Thyroid gland (tissue), 4 donors: ENCODE measurements at regions not wholly inside any gene's neighbourhood (a gene's known extent, or its start where the extent isn't known, plus 50 kb on each side); places are given as distances from the start of the nearest gene placed in this dataset.

ENCODE experiments used
- POLR2A ChIP-seq, 2 donors: fragments of 450-650 bp; IDR thresholded peaks; one replicate each; pipeline ENCODE4 v1.6.1; 2017; ENCODE audit warnings: antibody characterized with exemption in 2 of 2, mild to moderate bottlenecking in 2 of 2, moderate library complexity in 1 of 2
- TF ChIP-seq, protein P1 (sequence below), 6 experiments: fragments of 200-600 bp in 3 of 6; fragments of 450-650 bp in 3 of 6; sonication (generic) in 3 of 6; IDR thresholded peaks; one replicate each; pipeline ENCODE4 v1.5.1; 2016 to 2019; ENCODE audit warnings: antibody characterized with exemption in 6 of 6, mild to moderate bottlenecking in 2 of 6, inconsistent platforms in 1 of 6, moderate library complexity in 1 of 6

DNA sequence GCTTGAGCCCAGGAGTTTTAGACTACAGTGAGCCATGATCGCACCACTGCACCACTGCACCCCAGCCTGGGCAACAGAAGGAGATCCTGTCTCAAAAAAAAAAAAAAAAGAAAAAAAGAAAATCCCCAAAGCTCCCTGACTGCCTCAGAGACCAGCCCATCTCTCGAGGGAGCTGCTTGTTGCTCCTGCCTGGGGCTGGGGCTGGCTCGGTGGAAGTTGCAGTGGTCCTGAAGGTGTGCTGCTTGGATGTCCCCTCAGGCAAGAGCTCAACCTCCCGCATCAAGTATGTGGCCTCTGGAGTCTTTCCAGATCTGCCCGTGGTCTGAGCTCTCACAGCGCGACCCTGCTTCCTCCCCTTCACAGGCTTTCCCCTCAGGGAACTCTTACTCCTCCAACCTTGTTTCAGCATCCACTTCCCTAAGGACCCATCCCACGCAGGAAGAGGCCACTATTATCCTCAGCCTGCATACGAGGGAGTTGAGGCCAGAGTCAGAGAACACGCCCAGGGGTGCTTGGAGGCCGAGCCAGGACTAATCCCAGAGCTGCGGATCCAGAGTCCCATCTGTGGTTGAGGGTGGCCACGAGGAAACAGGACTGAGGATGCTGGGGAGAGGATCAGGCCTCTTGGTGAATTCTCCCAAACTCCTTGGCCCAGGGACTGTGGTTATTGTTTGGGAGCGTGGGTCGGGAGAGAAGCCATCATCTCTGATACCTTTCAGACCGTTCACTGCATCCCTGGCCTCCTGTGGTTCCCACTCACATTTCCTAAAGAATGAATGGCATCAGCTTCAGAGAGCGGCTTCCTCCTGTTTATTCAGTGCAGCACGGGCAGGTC, 624.6 kb downstream of the AACS start:
- no peak for TF ChIP-seq POLR2A (IDR thresholded peaks at IDR 0.05)
- TF ChIP-seq, protein P1, sequence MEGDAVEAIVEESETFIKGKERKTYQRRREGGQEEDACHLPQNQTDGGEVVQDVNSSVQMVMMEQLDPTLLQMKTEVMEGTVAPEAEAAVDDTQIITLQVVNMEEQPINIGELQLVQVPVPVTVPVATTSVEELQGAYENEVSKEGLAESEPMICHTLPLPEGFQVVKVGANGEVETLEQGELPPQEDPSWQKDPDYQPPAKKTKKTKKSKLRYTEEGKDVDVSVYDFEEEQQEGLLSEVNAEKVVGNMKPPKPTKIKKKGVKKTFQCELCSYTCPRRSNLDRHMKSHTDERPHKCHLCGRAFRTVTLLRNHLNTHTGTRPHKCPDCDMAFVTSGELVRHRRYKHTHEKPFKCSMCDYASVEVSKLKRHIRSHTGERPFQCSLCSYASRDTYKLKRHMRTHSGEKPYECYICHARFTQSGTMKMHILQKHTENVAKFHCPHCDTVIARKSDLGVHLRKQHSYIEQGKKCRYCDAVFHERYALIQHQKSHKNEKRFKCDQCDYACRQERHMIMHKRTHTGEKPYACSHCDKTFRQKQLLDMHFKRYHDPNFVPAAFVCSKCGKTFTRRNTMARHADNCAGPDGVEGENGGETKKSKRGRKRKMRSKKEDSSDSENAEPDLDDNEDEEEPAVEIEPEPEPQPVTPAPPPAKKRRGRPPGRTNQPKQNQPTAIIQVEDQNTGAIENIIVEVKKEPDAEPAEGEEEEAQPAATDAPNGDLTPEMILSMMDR (IDR thresholded peaks at IDR 0.05), result no peak
